ENCODE measurements at regions not wholly inside any gene's neighbourhood (a gene's known extent, or its start where the extent isn't known, plus 50 kb on each side); places are given as distances from the start of the nearest gene placed in this dataset.
"Not testable (repeated sequence)": the region's sequence is repeated elsewhere in the genome, so short reads cannot be mapped to it uniquely, and the experiment has no call there.

DNA sequence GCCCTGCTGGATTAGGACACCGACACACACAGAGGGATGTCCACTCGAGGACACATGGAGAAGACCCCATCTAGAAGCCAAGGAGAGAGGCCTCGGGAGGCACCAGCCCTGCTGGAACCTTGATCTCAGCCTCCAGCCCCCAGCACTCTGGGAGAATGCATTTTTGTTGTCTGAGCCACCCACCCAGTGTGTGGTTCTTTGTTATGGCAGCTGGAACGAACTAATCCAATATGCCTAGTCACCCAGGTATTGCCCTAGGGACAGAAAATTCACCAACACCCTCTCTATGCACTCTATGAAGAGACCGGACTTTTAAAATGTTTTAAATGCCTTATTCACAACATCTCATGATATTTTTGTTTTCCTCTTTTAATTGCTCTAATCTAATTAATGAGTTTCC lies 117.4 kb downstream of the CRYAA start:
- no peak for FAIRE-seq

DNA sequence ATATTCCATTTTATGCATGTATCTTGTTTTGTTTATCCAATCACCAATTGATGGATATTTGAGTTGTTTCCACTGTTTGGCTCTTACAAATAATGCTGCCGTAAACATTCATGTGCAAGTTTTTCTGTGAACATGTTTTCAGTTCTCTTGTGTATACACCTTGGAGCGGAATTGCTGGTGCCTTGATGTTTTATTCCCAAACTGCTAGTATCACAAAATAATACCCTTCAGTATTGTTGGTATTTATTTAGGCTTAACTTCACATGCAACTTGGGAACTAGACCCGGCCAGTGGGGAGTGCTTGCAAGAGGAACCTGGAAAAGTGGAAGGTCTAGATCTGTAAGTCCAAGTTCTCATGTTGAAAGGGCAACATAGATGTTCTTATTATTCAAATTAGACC lies 115.9 kb downstream of the CRYAA start:
- FAIRE-seq, result no peak

DNA sequence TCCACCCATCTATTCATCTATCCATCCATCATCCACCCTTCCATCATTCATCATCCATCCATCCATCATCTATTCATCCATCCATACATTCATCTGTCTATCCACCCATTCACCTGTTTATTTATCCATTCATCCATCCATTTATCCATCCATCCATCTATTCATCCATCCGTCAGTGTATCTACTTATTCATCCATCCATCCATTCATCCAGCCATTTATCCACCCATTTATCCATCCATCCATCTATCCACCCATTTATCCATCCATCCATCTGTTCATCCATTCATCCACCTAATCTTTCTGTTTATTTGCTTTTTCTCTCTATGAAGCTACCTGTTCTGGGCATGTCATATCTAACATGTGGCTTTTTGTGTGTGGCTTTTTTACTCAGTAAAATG lies 115.4 kb downstream of the CRYAA start:
- no peak for FAIRE-seq

DNA sequence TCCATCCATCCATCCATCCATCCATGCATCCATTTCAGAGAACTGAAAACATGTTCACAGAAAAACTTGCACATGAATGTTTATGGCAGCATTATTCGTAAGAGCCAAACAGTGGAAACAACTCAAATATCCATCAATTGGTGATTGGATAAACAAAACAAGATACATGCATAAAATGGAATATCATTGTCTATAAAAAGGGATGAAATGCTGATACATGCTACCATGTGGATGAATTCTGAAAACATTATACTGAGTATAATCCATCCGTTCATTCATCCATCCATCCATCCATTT lies 115.1 kb downstream of the CRYAA start:
- FAIRE-seq, result not testable (repeated sequence)

DNA sequence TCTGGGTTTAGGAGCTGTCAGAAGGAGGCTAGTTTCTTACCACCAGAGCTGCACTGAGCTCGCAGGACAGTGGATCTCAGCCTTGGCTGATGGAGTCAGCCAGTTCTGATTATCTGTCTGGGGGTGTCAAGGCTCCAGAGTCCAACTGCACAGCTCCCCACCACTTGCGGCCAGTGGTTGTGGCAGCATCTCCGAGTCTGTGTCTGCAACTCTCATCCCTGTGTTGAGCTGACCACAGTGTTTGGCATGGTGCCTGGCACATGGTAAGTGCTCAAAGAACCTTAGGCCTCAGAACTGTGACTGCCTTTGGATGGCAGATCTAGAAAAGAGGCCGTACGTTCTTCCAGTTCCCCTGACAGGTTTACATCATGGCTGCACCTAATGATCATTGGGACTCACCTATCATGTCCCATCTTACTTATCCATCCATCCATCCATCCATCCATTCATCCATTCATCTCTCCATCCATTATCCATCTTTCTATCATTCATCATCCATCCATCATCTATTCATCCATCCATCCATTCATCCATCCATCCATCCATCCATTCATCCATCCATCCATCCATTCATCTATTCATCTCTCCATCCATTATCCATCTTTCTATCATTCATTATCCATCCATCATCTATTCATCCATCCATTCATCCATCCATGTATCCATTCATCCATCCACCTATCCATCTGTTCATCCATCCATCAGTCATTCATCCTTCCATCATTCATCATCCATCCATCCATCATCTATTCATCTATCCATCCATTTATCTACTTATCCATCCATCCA lies 114.5 kb downstream of the CRYAA start:
- no peak for FAIRE-seq

DNA sequence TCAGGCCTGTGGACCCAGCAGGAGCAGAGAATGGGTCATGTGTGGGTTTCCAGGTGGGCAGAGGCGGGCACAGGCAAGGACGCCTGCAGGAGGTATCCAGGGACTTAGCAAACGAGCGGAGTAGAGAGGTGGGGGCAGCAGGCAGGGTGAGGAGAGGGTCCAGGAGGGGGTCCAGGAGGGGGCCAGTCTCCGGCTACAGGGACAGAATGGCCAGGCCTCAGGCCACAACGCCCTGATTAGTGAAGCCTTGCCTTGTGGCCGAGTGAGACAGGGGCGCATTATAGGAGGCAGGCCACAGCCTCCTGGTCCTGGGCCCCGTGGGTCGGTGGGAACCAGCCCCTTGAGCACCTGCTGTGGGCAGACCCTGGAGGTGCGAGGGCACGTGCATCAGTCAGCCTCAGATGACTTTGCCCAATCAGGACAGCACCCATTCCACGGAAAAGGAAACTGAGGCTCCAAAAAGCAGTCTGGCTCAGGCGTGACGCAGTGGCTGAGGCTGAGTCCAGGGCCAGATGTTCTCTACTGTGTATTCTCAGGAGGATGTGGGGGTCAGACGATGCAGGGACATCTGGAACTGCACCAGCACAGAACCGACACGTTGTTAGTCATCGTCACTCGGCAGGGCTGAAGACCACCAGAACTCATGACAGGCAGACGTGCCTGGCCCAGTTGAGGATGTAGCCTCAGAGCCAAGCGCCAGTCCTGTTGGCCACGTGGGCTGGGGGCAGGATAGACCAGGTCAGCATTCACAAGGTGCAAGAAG lies 113.7 kb downstream of the CRYAA start:
- FAIRE-seq, result no peak

DNA sequence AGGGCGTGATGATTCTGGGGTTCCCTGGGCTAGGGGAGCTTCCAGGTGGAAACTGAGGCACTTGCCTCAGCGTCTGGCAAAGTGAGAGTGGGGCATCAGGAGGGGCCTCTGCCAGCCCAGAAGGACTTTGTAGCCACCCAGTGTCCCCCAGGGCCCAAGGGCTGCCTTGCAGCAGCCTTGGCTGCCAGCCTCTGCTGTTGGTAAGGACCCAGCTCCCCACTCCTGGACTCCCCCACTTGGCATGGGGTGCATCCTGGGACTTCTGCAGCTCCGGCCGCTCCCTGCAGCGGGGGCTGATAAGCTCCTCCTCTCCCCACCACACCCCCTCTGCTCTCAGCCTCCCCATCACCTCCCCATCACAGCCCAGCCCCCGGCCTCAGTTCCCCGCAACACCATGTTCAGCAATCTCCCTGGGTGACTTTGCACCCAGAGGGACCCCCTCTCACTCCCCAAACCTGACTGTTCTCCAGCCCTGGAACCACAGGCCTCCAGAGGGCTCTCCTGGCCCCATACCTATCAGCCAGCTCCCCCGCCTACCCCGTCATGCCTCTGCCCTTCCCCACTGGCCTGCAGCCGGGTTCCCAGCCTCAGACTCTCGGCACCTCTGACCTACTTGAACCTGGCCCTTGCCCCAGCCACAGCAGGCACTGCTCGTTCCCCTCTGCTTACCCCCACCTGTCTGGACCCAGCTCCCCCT lies 113.0 kb downstream of the CRYAA start:
- FAIRE-seq, result no peak

DNA sequence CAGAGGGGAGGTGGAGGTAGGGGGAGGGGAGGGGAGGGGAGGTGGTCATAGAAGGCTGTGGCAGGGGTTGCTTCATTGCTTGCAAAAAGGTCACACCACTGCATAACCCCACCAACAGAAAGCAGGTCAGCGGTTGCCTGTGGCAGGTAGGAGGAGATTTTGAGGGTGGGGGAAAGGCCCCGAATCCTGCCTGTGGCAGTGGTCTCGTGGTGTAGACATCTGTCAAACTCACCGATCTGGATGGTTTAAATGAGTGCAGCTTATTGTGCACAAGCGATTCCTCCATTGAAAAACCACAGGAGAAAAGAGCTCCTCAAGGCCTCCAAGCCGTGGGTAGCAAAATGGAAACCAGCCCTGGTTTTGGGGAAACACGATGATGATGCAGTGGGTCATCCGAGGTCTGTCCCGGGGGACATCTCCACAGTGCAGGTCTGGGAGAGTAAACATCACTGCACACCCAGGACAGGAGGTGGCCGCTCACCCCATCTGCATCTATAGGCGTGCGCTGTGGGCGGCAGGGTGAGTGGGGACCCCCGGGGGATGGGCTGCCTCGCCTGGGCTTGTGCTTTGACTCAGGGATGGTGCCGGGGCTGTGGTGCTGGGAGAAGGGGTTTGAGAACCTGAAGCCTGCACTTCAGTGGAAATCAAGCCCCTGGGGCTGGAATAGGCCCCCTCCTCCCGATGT lies 112.3 kb downstream of the CRYAA start:
- FAIRE-seq, result no peak

DNA sequence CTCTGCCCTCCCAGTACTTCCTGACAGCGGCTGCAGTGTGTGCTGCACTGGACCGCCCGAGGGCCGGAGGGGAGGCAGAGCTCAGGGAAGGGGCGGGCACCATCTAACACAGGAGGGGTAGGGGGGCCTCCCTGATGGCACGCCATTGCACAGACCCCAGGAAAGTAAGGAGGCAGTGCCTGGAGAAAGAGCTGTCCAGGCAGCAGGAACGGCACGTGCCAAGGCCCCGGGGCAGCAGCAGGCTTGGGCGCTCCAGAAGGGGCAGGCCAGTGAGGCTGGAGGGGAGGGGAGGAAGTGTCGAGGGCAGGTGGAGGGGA lies 110.7 kb downstream of the CRYAA start:
- no peak for FAIRE-seq

DNA sequence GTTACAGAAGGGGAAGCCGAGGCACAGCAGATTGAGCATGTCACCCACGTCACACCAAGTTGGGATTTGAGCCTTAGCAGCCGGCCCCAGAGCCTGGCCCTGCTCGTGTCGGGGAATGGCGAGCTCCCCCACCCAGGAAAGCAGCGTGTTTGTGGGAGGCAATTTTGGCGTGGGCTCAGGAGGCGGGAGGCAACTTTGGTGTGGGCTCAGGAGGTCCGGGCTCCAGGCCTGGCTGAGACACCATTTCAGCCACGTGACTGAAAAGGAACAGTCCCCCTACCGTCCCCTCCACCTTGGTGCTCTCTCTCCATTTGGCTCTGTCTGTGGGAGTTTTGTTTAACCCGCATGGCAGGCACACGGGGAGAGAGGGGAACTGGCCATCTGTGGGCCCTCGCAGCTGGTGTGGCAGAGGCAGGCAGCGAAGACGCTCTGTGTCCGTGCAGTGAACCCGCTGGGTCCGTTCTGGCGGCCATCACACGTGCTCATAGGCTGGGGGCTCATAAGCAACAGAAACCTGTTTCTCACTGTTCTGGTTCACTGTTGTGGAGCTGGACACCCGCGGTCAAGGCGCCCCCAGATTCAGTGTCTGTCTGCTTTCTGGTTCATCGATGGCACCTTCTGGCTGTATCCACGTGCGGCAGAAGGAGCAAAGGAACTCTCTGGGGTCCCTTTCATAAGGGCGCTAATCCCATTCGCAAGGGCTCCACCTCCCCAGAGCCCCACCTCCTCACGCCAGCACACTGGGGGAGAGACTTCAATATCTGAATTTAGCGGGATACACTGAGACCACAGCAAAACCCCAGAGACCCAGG lies 110.2 kb downstream of the CRYAA start:
- FAIRE-seq, result no peak

DNA sequence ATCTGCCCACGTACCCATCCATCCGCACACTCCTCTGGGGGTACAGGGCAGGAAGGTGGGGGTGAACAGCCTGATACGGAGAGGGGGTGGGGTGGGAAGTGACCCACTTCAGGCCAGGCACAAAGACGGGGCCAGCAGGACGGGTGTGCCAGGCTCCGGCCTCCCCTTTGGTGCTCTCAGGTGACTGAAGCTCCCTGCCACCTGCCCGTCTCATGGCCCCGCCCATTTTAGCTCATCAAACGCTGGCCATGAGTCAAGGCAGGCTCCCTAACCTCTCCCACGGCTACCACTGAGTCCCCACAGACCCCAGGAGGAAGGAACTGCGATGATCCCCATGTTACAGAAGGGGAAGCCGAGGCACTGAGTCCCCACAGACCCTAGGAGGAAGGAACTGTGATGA lies 109.6 kb downstream of the CRYAA start:
- no peak for FAIRE-seq

DNA sequence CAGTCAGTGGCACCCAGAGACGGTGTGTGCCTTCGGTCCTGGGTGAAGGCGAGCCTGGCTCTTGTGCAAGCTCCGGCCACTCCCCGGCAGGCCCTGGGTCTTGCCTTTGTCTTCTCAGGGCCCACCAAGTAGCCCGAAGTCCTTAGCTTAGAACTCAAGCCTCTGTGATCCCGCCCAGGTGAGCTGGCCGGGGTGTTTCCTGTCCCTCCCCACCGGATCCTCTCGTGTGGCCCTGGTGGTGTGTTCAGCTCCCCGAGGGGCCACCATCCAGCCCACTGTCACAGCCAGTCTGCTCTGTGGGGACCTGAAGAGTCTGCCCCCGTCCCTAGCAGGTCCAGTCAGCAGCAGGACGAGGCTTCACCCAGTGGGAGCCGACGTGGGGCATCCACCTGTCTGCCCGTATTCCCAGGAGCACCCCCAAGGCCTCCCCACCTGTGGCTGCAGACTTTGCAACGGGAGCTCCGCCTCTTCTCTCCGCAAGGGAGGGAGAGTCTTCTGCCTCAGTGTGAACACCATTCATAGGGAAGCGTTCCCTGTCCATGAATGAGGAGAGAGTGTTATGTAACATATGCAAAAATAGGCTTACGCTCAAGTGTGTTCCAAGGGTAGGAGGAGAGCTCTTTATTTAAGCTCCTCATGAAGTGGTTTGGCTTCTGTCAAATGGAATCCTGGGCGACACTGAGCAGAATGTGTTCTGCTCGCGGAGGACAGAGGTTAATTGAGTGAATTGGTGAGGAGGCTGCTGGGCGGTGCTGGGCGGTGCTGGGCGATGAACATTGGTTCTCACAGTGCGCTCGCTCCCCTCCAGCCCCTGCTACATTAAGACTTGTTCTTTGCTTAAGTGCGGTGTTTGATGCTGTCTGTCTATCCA lies 108.9 kb downstream of the CRYAA start:
- FAIRE-seq, result no peak

DNA sequence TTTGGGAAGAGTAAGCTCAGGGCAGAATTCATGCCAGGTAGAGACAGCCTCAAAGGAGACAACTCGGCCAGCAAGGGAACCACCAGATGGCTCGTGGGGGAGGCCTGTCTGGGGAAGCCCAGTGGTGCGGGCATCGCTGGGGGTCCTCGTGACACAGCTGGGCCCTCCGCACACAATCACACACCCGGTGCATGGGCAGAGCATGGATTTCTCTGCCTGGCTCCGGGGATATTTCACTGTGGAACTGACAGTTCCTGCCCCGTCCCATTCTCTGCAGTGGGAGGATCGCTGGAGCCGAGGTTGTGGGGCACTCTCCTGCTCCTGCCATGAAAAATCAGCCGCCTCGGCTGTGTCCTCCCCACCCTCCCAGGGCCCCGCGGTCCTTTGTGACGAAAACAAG lies 108.0 kb downstream of the CRYAA start:
- no peak for FAIRE-seq

DNA sequence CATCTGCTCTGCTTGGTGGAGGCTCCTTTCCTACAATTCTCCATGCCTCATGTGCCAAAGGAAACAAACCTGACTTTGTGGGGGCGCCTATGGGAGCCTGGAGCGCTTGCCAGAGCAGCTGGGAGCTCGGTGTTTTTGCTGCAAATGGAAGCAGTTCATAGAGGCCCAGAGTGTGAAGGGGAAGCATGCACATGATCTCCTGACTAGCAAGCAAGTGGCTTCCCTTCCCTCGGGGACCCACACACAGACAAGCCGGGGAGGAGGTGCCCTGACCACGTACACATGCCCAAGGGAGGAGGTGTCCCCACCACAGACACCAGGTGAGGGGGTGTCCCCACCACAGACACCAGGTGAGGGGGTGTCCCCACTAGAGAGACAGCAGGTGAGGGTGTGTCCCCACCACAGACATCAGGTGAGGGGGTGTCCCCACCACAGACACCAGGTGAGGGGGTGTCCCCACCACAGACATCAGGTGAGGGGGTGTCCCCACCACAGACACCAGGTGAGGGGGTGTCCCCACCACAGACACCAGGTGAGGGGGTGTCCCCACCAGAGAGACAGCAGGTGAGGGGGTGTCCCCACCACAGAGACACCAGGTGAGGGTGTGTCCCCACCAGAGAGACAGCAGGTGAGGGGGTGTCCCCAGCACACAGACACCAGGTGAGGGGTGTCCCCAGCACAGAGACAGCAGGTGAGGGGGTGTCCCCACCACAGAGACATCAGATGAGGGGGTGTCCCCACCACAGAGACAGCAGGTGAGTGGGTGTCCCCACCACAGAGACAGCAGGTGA lies 106.8 kb downstream of the CRYAA start:
- FAIRE-seq, result no peak

DNA sequence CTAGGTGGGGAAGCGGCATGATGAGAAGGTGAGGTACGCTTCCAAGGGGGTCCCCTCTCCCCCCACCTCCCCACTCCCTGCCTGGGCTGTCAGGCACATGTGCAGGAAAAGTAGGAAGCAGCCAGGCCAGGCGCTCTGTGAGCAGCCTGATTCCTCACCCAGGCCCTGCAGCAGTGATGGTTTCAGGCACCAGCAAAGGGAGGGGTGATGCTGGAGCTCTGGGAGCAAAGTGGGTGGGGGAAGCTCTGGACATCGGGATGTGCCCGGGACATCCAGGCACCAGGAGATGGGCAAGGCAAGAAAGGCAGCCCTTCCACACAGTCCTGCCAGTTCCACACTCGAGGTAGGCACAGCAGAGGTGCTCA lies 106.1 kb downstream of the CRYAA start:
- FAIRE-seq, result no peak

DNA sequence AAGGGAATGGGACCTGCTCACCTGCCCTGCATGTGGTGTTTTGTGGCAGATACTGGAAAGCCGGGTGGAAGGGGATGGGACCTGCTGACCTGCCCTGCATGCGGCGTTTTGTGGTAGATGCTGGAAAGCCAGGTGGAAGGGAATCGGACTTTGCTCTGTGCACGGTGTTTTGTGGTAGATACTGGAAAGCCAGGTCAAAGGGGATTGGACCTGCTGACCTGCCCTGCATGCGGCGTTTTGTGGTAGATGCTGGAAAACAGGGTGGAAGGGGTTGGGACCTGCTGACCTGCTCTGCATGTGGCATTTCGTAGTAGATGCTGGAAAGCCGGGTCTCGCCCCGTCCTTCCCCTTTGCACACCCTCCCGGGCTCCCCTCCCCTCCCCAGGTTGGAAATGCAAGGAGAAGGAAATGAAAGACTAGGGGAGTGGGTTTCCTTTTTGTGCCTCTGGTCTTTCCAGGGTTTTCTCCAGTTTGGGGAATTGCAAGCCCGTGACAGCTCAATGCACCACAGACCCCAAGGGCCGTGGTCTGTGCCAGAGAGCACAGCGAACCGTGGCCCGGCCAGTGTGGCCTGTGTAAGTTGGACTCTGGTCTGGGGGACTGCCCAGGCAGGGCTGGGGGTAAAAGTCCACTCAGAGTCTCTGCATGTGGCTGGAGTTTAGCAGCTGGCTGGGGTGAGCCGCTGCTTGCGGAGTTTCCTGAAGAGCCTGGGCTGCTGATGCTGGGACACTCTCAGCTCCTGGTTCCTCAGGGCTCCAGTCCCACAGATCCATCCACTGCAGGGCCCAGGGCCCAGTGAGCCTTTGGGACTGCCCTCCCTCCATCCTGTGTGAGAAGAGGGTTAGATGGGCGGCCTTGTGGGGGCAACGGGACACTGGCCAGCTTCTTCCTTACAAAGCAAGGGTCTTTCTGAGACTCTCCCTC lies 105.5 kb downstream of the CRYAA start:
- no peak for FAIRE-seq

DNA sequence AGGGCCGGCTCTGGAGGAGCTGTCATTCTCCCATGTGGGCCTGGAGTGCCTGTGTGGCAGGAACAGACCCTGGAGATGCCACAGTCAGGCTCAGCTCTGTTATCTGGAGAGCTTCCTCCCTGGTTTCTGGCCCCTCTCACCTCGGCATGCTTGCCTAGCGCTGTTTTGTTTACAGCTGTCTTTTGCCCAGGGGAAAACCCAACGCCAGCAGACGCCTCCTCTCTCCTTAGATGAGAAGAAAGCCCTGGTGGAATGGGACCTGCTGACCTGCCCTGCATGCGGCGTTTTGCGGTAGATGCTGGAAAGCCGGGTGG lies 104.9 kb downstream of the CRYAA start:
- FAIRE-seq, result no peak

DNA sequence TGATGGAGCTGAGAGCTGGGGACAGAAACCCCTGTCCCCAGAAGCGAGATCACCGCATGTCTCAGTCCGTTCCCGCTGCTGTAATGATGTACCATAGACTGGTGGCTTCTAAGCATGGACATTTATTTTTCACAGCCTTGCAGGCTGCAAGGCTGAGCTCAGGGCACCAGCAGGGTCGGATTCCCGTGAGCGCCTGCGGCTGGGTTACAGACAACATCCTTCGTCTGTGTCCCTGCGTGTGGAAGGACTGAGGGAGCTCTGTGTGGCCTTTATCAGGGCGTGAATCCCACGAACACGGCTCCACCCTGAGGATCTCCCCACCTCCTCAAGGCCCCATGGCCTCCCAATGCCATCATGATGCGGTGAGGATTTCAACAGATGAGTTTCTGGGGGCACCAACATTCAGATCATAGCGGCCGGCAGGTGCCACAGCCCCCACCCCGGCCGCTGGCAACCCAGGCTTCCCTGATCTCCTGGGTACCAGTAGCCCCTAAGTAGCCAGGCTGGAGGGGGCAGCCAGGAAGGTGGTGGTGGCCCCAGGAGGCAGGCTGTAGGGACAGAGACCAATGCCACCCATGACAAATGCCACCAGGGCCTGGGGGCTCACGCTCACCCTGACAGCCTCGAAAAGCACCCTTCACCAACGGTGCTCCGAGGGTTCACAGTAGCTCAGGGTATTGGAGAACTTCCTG lies 104.4 kb downstream of the CRYAA start:
- FAIRE-seq, result no peak

DNA sequence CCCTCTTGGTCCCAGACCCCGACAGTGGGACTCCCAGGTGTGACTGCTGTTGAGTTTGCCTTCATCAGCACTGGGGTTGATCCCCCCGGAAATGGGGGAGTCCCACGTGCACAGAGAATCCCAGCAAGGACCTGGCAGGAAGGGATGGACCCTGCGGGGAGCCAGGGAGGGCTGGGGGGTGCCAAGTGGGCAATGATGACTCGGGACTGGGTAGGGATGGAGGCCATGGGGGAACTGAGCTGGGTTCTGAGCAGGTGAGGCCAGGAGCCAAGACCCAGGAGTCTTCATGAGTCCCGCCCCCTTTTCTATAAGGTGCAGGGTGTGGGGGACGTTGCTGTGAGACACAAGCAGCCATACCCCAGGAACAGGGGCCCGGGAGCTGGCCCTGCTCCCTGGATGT lies 103.8 kb downstream of the CRYAA start:
- no peak for FAIRE-seq
